IMR-90 (cell line): ENCODE measurements at regions not wholly inside any gene's neighbourhood (a gene's known extent, or its start where the extent isn't known, plus 50 kb on each side); places are given as distances from the start of the nearest gene placed in this dataset.
A peak's percentile ranks its signal among the peaks of the same experiment; 100 is the strongest.

Experiments used
- ATAC-seq: fragments of 200-7000 bp; cut with Tn5 transposase; 2 replicates; pipeline ENCODE4 v1.9.1; 2020; ENCODE audit warnings: low read depth, mild to moderate bottlenecking, moderate library complexity
- BruUV-seq: library from RNA; stranded (reverse); fragments of 400-500 nt; replicated peaks from 2 replicates; lab custom pipeline; 2021; lab: Mats Ljungman, UMichigan
- CTCF ChIA-PET: fragments of 300-600 bp; formaldehyde crosslinking; extraction: SDS; loops from one replicate; lab custom pipeline; 2021; ENCODE audit warnings: antibody characterized with exemption; lab: Yijun Ruan, JAX
- POLR2A ChIA-PET: fragments of 300-600 bp; sonication (Branson Sonifier 250); formaldehyde crosslinking; loops from one replicate; lab custom pipeline; 2022; ENCODE audit warnings: antibody characterized with exemption; ENCODE audit not compliant: unreplicated experiment; lab: Charles Lee
- DNase-seq: peaks from one replicate; pipeline ENCODE4 v3.0.0; 2013
- H2AFZ ChIP-seq: replicated peaks from 2 replicates; pipeline ENCODE3; 2013; ENCODE audit warnings: low read length, mild to moderate bottlenecking; ENCODE audit not compliant: poor library complexity
- H2AK5ac ChIP-seq: 2 replicates; pipeline ENCODE4 v1.6.1; 2013; ENCODE audit warnings: low read depth, low read length, inconsistent platforms
- H2AK9ac ChIP-seq: replicated peaks from 2 replicates; pipeline ENCODE3; 2013; ENCODE audit warnings: mild to moderate bottlenecking, low read depth, low read length, moderate library complexity; ENCODE audit not compliant: poor library complexity
- H2BK120ac ChIP-seq: 2 replicates; pipeline ENCODE4 v1.6.1; 2013; ENCODE audit warnings: low read depth, low read length, inconsistent platforms
- H2BK15ac ChIP-seq: 3 replicates; pipeline ENCODE4 v1.6.1; 2013; ENCODE audit warnings: low read depth, low read length, inconsistent platforms
- H2BK20ac ChIP-seq: 2 replicates; pipeline ENCODE4 v1.6.1; 2013; ENCODE audit warnings: low read depth, mild to moderate bottlenecking, inconsistent platforms, low read length, moderate library complexity
- H2BK5ac ChIP-seq: 2 replicates; pipeline ENCODE4 v1.6.1; 2013; ENCODE audit warnings: mild to moderate bottlenecking, low read depth, low read length, inconsistent platforms; ENCODE audit not compliant: poor library complexity, severe bottlenecking
- H3K14ac ChIP-seq: replicated peaks from 2 replicates; pipeline ENCODE4 v1.6.1; 2013; ENCODE audit warnings: low read depth, low read length, inconsistent platforms
- H3K18ac ChIP-seq: 2 replicates; pipeline ENCODE4 v1.6.1; 2013; ENCODE audit warnings: low read depth, low read length, control low read depth
- H3K23ac ChIP-seq: 2 replicates; pipeline ENCODE4 v1.6.1; 2013; ENCODE audit warnings: low read depth, low read length, inconsistent platforms
- H3K27ac ChIP-seq: 2 replicates; pipeline ENCODE4 v1.5.1; 2013; ENCODE audit warnings: mild to moderate bottlenecking, control low read depth, low read length; ENCODE audit not compliant: insufficient read depth
- H3K27me3 ChIP-seq: 2 replicates; pipeline ENCODE4 v1.6.1; 2013; ENCODE audit warnings: low read length; ENCODE audit not compliant: control insufficient read depth, insufficient read depth
- H3K36me3 ChIP-seq: 2 replicates; pipeline ENCODE4 v1.6.1; 2013; ENCODE audit warnings: low read length, mixed read lengths; ENCODE audit not compliant: control insufficient read depth, insufficient read depth
- H3K4ac ChIP-seq: 2 replicates; pipeline ENCODE4 v1.6.1; 2013; ENCODE audit warnings: low read depth, low read length, inconsistent platforms
- H3K4me1 ChIP-seq: 2 replicates; pipeline ENCODE4 v1.6.1; 2013; ENCODE audit warnings: low read length, mixed read lengths; ENCODE audit not compliant: control insufficient read depth, insufficient read depth
- H3K4me2 ChIP-seq: 2 replicates; pipeline ENCODE4 v1.6.1; 2013; ENCODE audit warnings: low read depth, mild to moderate bottlenecking, control low read depth, low read length, moderate library complexity
- H3K4me3 ChIP-seq: 2 replicates; pipeline ENCODE4 v1.5.1; 2013; ENCODE audit warnings: low read depth, mild to moderate bottlenecking, control low read depth, low read length, moderate library complexity; ENCODE audit not compliant: insufficient read depth
- H3K56ac ChIP-seq: 2 replicates; pipeline ENCODE4 v1.6.1; 2013; ENCODE audit warnings: low read length, inconsistent platforms; ENCODE audit not compliant: insufficient read depth; ENCODE audit errors: extremely low read depth
- H3K79me1 ChIP-seq, 2 experiments: 2 replicates each; pipeline ENCODE4 v1.6.1; 2013; ENCODE audit warnings: low read length in 2 of 2, inconsistent platforms in 1 of 2, low read depth in 1 of 2
- H3K9ac ChIP-seq: 2 replicates; pipeline ENCODE4 v1.6.1; 2013; ENCODE audit warnings: low read depth, low read length, control low read depth
- H3K9me1 ChIP-seq: 2 replicates; pipeline ENCODE4 v1.6.1; 2013; ENCODE audit warnings: low read length, inconsistent platforms; ENCODE audit not compliant: insufficient read depth
- H3K9me3 ChIP-seq: 2 replicates; pipeline ENCODE4 v1.6.1; 2013; ENCODE audit warnings: low read length; ENCODE audit not compliant: control insufficient read depth, insufficient read depth
- H4K20me1 ChIP-seq: 2 replicates; pipeline ENCODE4 v1.6.1; 2013; ENCODE audit warnings: low read length, inconsistent platforms; ENCODE audit not compliant: insufficient read depth
- H4K5ac ChIP-seq: 2 replicates; pipeline ENCODE4 v1.6.1; 2013; ENCODE audit warnings: mild to moderate bottlenecking, low read depth, low read length, control low read depth
- H4K8ac ChIP-seq, 2 experiments: 2 replicates each; pipeline ENCODE4 v1.6.1; 2013; ENCODE audit warnings: low read depth in 2 of 2, low read length in 2 of 2, control low read depth in 1 of 2, inconsistent platforms in 1 of 2
- H4K91ac ChIP-seq: 2 replicates; pipeline ENCODE4 v1.6.1; 2013; ENCODE audit warnings: low read depth, low read length, inconsistent platforms; ENCODE audit not compliant: insufficient read depth
- BHLHE40 ChIP-seq: fragments of 150-350 bp; IDR thresholded peaks from 2 replicates; pipeline ENCODE4 v1.6.1; 2016; ENCODE audit warnings: mild to moderate bottlenecking, low read depth, low read length
- CEBPB ChIP-seq: IDR thresholded peaks from 2 replicates; pipeline ENCODE4 v1.6.1; 2012; ENCODE audit warnings: low read depth, low read length, improper control_type of control experiment
- CHD1 ChIP-seq: IDR thresholded peaks from 2 replicates; pipeline ENCODE4 v1.6.1; 2012; ENCODE audit warnings: low read depth, low read length, improper control_type of control experiment
- CTCF ChIP-seq: conservative IDR thresholded peaks from 2 replicates; pipeline ENCODE4 v1.5.1; 2012; ENCODE audit warnings: mild to moderate bottlenecking, low read depth, low read length, improper control_type of control experiment
- ELK1 ChIP-seq: fragments of 150-350 bp; IDR thresholded peaks from 2 replicates; pipeline ENCODE4 v1.6.1; 2016; ENCODE audit warnings: low read depth, mild to moderate bottlenecking, low read length, moderate library complexity, borderline replicate concordance
- FOS ChIP-seq: fragments of 150-350 bp; IDR thresholded peaks from 2 replicates; pipeline ENCODE4 v1.6.1; 2016; ENCODE audit warnings: low read depth, low read length
- MAFK ChIP-seq: IDR thresholded peaks from 2 replicates; pipeline ENCODE4 v1.6.1; 2012; ENCODE audit warnings: low read depth, low read length, improper control_type of control experiment
- MAZ ChIP-seq: IDR thresholded peaks from 2 replicates; pipeline ENCODE4 v1.6.1; 2012; ENCODE audit warnings: low read depth, mild to moderate bottlenecking, low read length, improper control_type of control experiment, moderate library complexity, borderline replicate concordance
- MXI1 ChIP-seq: IDR thresholded peaks from 2 replicates; pipeline ENCODE4 v1.6.1; 2012; ENCODE audit warnings: low read depth, mild to moderate bottlenecking, low read length, moderate library complexity, borderline replicate concordance
- NFE2L2 ChIP-seq: fragments of 150-350 bp; IDR thresholded peaks from 2 replicates; pipeline ENCODE4 v1.6.1; 2016; ENCODE audit warnings: low read depth, mild to moderate bottlenecking, low read length
- POLR2A ChIP-seq: IDR thresholded peaks from 2 replicates; pipeline ENCODE4 v1.6.1; 2012; ENCODE audit warnings: mild to moderate bottlenecking, low read depth, low read length
- RAD21 ChIP-seq: IDR thresholded peaks from 2 replicates; pipeline ENCODE4 v1.6.1; 2012; ENCODE audit warnings: low read length, improper control_type of control experiment
- RCOR1 ChIP-seq: IDR thresholded peaks from 2 replicates; pipeline ENCODE4 v1.6.1; 2012; ENCODE audit warnings: mild to moderate bottlenecking, low read length, improper control_type of control experiment; ENCODE audit not compliant: insufficient replicate concordance
- RFX5 ChIP-seq: IDR thresholded peaks from 2 replicates; pipeline ENCODE4 v1.8.0; 2012; ENCODE audit warnings: low read depth, mild to moderate bottlenecking, low read length, moderate library complexity
- SMC3 ChIP-seq: fragments of 150-350 bp; IDR thresholded peaks from 2 replicates; pipeline ENCODE4 v1.6.1; 2016; ENCODE audit warnings: low read depth, mild to moderate bottlenecking, antibody characterized with exemption, low read length, moderate library complexity
- USF2 ChIP-seq: fragments of 150-350 bp; IDR thresholded peaks from 2 replicates; pipeline ENCODE4 v1.6.1; 2017; ENCODE audit warnings: mild to moderate bottlenecking, antibody characterized with exemption, low read length, low read depth
- WGBS, 2 experiments: methylation state at CpG; one replicate each; pipeline versions ENCODE4 v1.1.5 to v1.1.7; 2013; ENCODE audit warnings: missing lambda C conversion rate in 2 of 2; ENCODE audit not compliant: insufficient read length in 1 of 2; ENCODE audit errors: extremely low coverage in 2 of 2; 5-methylcytosine and 5-hydroxymethylcytosine counted together
- dilution Hi-C: fragments of 300-500 bp; cut with HindIII; formaldehyde crosslinking; loops from one replicate; pipeline ENCODE4 v1.14.3; 2018; ENCODE audit warnings: low sequenced_read_pairs; ENCODE audit not compliant: unreplicated experiment
- in situ Hi-C: fragments of 300-500 bp; cut with MboI; formaldehyde crosslinking; loops from 3 replicates; pipeline ENCODE4 v1.14.3; 2019; ENCODE audit warnings: low sequenced_read_pairs, inconsistent platforms, mixed read lengths
- intact Hi-C: fragments of 100-400 bp; cut with micrococcal nuclease; formaldehyde crosslinking; loops from 2 replicates; pipeline ENCODE4 v1.10.0; 2022

- H3K4ac ChIP-seq = peak overlapping the region; percentile 46
- POLR2A ChIA-PET = no interaction called here
- peak overlapping the region; percentile 11 for H4K91ac ChIP-seq
- 81% methylated on average over 3 of the region's 7 CpGs; no CpG with 5 or more reads in 1 of the 2 experiments for WGBS, 2 experiments
- H2BK20ac ChIP-seq = no peak overlapping the region
- H2BK5ac ChIP-seq = no peak overlapping the region
- no peak overlapping the region for H3K56ac ChIP-seq
- H4K20me1 ChIP-seq = no peaks in the 10 kb centered on the region
- peak overlapping the region; percentile 60 for H2BK120ac ChIP-seq
- peak overlapping the region; percentile 43; the same call in 1 of the 3 replicates for H2BK15ac ChIP-seq
- H3K36me3 ChIP-seq = no peaks in the 10 kb centered on the region
- no peak overlapping the region; the same call in 1 of the 2 replicates for H4K5ac ChIP-seq
- H3K14ac ChIP-seq = no peak overlapping the region
- no peaks in the 10 kb centered on the region; the same call in 1 of the 2 replicates for H3K9me1 ChIP-seq
- H3K9me3 ChIP-seq = no peaks in the 10 kb centered on the region
- no peak overlapping the region for H2AFZ ChIP-seq
- no peak overlapping the region for H4K8ac ChIP-seq
- no peak overlapping the region for H2AK5ac ChIP-seq
- in situ Hi-C loops (no loop called here), dilution Hi-C loops (no loop called here), intact Hi-C loops (no loop called here)
- no peak overlapping the region for H3K23ac ChIP-seq
- BruUV-seq = no TSS peak
- 0 out of 2 replicates have a peak overlapping the region, but pooled peaks have one; percentile 0 for H3K4me2 ChIP-seq
- no peak for DNase-seq
- H2AK9ac ChIP-seq = no peak overlapping the region
- peak overlapping the region; percentile 10; the same call in 1 of the 2 replicates for H3K18ac ChIP-seq
- ATAC-seq = no peak
- TF ChIP-seq RCOR1 (no peak), MXI1 (no peak), FOS (no peak), RAD21 (no peak), MAZ (no peak), CTCF (no peak), MAFK (no peak), SMC3 (no peak), USF2 (no peak), RFX5 (no peak), ELK1 (no peak), NFE2L2 (no peak), CEBPB (no peak), CHD1 (no peak), BHLHE40 (no peak), POLR2A (no peak)
- H3K79me1 ChIP-seq = no peaks in the 10 kb centered on the region
- H3K27ac ChIP-seq = no peak overlapping the region
- H3K4me3 ChIP-seq = no peak overlapping the region
- H3K9ac ChIP-seq = no peak overlapping the region
- CTCF ChIA-PET = no interaction called here
- peaks cover 3% of the 10 kb centered on the region; the same call in 1 of the 2 replicates for H3K27me3 ChIP-seq
- peaks cover 11% of the 10 kb centered on the region; the same call in 1 of the 2 replicates for H3K4me1 ChIP-seq
Measured at GRCh38 chr11:115939731-115940421, 435.7 kb upstream of the CADM1 start.
